Thyroid gland (tissue), 4 donors: ENCODE measurements at regions not wholly inside any gene's neighbourhood (a gene's known extent, or its start where the extent isn't known, plus 50 kb on each side); places are given as distances from the start of the nearest gene placed in this dataset.

Experiments used
- CTCF ChIP-seq, 6 experiments: fragments of 200-600 bp in 3 of 6; fragments of 450-650 bp in 3 of 6; sonication (generic) in 3 of 6; IDR thresholded peaks; one replicate each; pipeline ENCODE4 v1.5.1; 2016 to 2019; ENCODE audit warnings: antibody characterized with exemption in 6 of 6, mild to moderate bottlenecking in 2 of 6, inconsistent platforms in 1 of 6, moderate library complexity in 1 of 6
- POLR2A ChIP-seq, 2 donors: fragments of 450-650 bp; IDR thresholded peaks; one replicate each; pipeline ENCODE4 v1.6.1; 2017; ENCODE audit warnings: antibody characterized with exemption in 2 of 2, mild to moderate bottlenecking in 2 of 2, moderate library complexity in 1 of 2

GRCh38 chr11:128300785-128301184 is 286.6 kb downstream of the ETS1 start:
- TF ChIP-seq CTCF (IDR thresholded peaks at IDR 0.05) (no peak), POLR2A (IDR thresholded peaks at IDR 0.05) (no peak)
